ENCODE measurements at regions not wholly inside any gene's neighbourhood (a gene's known extent, or its start where the extent isn't known, plus 50 kb on each side); places are given as distances from the start of the nearest gene placed in this dataset.
"Not testable (repeated sequence)": the region's sequence is repeated elsewhere in the genome, so short reads cannot be mapped to it uniquely, and the experiment has no call there.

DNA sequence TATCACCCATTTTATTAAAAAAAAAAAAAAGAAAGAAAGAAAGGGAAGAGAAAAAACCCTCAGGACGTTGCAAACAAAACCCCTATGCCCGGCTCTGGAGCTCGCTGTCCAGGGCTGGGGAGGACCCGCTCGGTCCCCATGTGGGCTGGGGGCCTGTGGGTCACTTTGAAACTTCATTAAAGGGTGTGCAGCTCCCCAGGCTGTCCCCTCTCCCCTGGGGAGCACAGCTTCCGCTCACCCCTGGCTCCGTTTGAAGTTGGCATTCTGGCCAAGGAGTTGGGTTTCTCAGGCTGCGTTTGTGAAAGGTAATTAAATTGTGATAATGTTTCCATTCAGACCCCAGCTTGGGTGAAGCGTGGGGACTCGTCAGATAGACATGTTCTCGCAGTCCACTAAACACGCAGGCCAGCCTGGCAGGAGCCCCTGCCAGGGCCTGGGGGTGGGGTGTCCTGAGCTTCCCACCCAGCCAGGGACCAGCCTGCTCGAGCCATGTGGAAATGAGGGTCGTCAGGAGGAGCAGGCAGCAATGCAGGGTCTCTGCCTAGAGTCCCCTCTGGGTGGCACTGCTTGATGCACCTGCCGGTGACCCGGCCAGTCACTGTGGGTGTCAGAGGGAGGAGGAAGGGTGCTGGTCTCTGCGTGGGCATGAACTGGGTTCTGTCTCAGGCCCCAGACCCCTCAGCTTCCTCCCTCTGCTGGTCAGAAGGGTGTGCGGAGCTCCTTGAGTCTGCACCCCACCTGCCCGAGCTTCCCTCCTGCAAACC, 166.2 kb downstream of the INHBB start:
- DNase-seq, result no peak
- Histone ChIP-seq H3K4me1 (ENCODE audit: control insufficient read depth, insufficient read depth, low read length) (peaks cover 6% of the 10 kb centered on the region), H3K27ac (ENCODE audit: low read length) (no peak overlapping the region), H3K9me3 (ENCODE audit: control insufficient read depth, low read length) (no peaks in the 10 kb centered on the region), H3K27me3 (ENCODE audit: control insufficient read depth, insufficient read depth) (no peaks in the 10 kb centered on the region), H3K4me3 (ENCODE audit: low read length) (no peak overlapping the region)
- no peak for ATAC-seq
- 70% methylated on average over 19 of the region's 19 CpGs for WGBS
- intact Hi-C loops (cut with DNase I), result loop anchor here in 1 of 4 donors (10.0 kb wide), 1 partner anchor 167 kb away; the partner anchor contains the start of gene INHBB

DNA sequence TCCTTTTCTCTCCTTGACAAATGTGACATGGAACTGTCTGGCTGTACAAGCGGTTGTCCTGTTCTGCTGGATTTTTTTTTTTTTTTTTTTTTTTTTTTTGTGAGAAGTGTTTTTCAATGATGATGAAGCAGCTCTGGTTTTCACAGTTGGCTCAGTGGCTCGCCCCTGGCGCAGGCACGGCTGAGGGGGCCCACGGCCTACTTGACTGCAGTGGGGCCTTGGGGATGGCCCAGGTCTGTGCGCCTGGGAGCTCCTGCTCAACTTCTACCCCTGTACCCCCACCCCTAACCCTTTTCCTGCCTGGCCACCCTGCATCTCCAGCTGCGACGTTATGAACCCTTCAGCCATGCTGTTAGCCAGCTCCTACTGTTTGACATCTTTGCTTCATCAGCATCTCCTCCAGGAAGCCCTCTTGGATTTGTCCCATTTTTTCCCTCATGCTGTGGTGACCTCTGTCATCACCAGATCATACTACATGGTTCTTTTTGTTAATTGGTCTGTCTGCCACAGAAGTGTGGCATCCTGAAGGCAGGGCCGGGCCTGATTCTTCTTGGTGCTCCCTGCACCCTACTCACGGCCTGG, 167.9 kb downstream of the INHBB start:
- intact Hi-C loops (cut with DNase I), result loop anchor here in 1 of 4 donors (10.0 kb wide), 1 partner anchor 169 kb away; the partner anchor contains the start of gene INHBB
- Histone ChIP-seq H3K27ac (ENCODE audit: low read length) (no peak overlapping the region), H3K9me3 (ENCODE audit: control insufficient read depth, low read length) (no peaks in the 10 kb centered on the region), H3K4me3 (ENCODE audit: low read length) (no peak overlapping the region), H3K27me3 (ENCODE audit: control insufficient read depth, insufficient read depth) (no peaks in the 10 kb centered on the region), H3K4me1 (ENCODE audit: control insufficient read depth, insufficient read depth, low read length) (peaks cover 4% of the 10 kb centered on the region)
- DNase-seq, result no peak
- WGBS, result 91% methylated on average over 10 of the region's 10 CpGs
- ATAC-seq, result no peak

DNA sequence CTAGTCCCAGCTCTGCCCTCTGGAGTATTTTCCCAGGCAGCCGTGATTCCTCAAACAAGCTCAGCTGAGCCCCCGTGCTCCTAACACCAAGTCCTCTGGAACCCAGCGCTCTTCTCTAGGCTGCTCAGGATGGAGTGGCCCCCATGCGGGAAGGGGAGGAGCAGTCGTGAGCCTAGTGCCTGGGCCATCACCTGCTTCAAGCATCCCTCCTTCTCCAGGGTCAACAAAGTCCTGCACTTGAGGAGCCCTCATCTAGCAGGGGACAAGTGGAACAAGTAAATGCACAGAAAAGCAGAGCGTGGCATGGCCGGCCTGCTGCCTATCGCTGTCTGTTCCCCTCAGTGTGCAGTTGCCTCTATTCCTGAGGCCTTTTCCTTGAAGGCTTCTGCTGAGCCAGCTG, 168.6 kb downstream of the INHBB start:
- ATAC-seq, result no peak

DNA sequence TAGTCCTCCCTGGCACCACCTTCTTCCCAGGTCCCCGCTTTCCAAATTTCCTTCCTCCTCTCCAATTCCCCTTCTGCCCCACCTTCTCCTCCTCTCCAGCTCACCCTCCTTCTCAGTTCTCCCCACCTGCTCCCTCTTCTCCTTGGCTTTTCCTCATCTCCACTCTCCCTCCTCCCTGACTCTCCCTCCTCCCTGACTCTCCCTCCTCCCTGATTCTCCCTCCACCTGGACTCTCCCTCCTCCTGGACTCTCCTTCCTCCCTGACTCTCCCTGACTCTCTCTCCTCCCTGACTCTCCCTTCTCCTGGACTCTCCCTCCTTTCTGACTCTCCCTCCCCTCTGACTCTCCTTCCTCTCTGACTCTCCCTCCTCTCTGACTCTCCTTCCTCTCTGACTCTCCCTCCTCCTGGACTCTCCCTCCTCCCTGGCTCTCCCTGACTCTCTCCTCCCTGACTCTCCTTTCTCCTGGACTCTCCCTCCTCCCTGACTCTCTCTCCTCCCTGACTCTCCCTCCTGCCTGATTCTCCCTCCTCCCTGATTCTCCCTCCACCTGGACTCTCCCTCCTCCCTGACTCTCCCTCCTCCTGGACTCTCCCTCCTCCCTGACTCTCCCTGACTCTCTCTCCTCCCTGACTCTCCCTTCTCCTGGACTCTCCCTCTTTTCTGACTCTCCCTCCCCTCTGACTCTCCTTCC, 169.3 kb downstream of the INHBB start:
- ATAC-seq; H3K9me3 ChIP-seq (ENCODE audit: control insufficient read depth, low read length); H3K27me3 ChIP-seq (ENCODE audit: control insufficient read depth, insufficient read depth); H3K4me3 ChIP-seq (ENCODE audit: low read length); H3K27ac ChIP-seq (ENCODE audit: low read length); H3K4me1 ChIP-seq (ENCODE audit: control insufficient read depth, insufficient read depth, low read length); DNase-seq: not testable (repeated sequence)
- WGBS, result 96% methylated on average over 1 of the region's 1 CpG
- intact Hi-C loops (cut with DNase I), result loop anchor here in 1 of 4 donors (10.0 kb wide), 1 partner anchor 170 kb away; the partner anchor contains the start of gene INHBB

More for the DNA sequence above, 168.6 kb downstream of the INHBB start:
- intact Hi-C loops (cut with DNase I), result loop anchor here in 1 of 4 donors (10.0 kb wide), 1 partner anchor 170 kb away; the partner anchor contains the start of gene INHBB
- Histone ChIP-seq H3K27ac (ENCODE audit: low read length) (no peak overlapping the region), H3K4me3 (ENCODE audit: low read length) (no peak overlapping the region), H3K27me3 (ENCODE audit: control insufficient read depth, insufficient read depth) (no peaks in the 10 kb centered on the region), H3K9me3 (ENCODE audit: control insufficient read depth, low read length) (no peaks in the 10 kb centered on the region), H3K4me1 (ENCODE audit: control insufficient read depth, insufficient read depth, low read length) (no peaks in the 10 kb centered on the region)
- DNase-seq, result no peak
- 82% methylated on average over 8 of the region's 8 CpGs for WGBS

DNA sequence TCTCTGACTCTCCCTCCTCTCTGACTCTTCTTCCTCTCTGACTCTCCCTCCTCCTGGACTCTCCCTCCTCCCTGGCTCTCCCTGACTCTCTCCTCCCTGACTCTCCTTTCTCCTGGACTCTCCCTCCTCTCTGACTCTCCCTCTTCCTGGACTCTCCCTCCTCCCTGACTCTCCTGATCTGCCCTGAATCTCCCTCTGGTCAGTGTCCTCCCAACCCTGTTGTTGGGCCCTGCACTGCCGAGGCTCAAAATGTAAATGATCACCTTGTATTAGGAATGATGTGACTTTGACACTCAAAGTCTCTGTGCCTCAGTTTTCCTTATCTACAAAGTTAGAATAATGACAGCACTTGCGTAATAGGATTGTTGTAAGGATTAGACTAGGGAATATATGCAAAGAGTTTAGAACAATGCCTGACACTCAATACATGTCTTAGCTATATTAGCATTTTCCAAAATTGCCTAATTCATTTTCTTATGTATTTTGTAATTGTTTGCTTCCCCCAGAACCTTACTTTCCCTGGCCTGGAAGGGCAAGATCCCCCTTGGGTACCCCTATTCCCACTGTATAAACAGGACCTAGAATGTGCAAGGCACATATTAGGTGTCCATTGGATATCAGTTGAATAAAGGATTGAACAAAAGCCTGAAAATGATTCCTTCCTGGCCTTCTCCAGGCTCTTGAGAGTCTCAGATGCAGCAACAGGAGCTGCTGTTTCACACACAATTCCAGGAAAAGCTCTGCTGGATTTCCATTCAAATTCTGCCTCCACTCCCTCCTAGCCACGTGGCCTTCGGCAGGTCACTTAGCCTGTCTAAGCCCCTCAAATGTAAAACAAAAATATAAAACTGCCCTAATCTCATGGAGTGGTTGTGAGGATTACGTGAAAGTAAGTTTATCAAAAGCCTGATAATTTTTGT, 170.1 kb downstream of the INHBB start:
- no peak for ATAC-seq
- WGBS, result 76% methylated on average over 5 of the region's 5 CpGs
- Histone ChIP-seq H3K27me3 (ENCODE audit: control insufficient read depth, insufficient read depth) (no peaks in the 10 kb centered on the region), H3K4me1 (ENCODE audit: control insufficient read depth, insufficient read depth, low read length) (no peaks in the 10 kb centered on the region), H3K9me3 (ENCODE audit: control insufficient read depth, low read length) (no peaks in the 10 kb centered on the region), H3K27ac (ENCODE audit: low read length) (no peak overlapping the region), H3K4me3 (ENCODE audit: low read length) (no peak overlapping the region)
- intact Hi-C loops (cut with DNase I), result loop anchor here in 1 of 4 donors (10.0 kb wide), 1 partner anchor 171 kb away; the partner anchor contains the start of gene INHBB
- DNase-seq, result no peak

DNA sequence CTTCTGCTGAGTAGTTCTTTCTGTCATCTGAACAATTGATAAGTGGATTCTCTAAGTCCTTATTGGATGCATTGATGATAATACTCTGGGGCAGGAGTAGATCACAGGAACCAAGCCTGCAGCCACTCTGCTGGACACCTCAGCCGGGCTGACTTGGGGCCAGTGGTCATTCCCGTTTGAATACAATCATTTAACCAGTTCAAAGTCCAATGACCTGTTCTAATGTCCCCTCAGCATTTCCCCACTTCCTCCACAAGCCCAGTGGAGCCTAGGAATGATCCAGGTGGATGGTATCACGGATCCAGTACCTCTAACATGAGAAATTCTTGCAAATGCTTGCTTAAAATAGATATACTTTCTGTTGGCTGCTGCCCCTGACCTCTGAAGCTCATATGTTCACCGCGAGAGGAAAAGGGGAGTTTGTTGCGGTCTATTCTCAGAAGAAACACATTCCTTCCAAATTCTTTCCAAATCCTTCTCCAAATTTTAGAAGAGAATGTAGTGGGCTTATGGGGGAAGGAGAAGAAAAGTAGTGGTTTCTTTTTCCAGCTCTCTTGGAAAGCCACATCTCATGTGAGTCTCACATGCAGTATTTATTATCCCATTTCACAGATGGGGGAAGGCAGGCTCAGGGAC, 170.9 kb downstream of the INHBB start:
- H3K27me3 ChIP-seq (ENCODE audit: control insufficient read depth, insufficient read depth), result no peaks in the 10 kb centered on the region
- DNase-seq (no peak), ATAC-seq (no peak)
- WGBS, result 70% methylated on average over 6 of the region's 6 CpGs
- no peaks in the 10 kb centered on the region for H3K4me1 ChIP-seq (ENCODE audit: control insufficient read depth, insufficient read depth, low read length)
- H3K27ac ChIP-seq (ENCODE audit: low read length), result no peak overlapping the region
- H3K9me3 ChIP-seq (ENCODE audit: control insufficient read depth, low read length), result no peaks in the 10 kb centered on the region
- no peak overlapping the region for H3K4me3 ChIP-seq (ENCODE audit: low read length)
- intact Hi-C loops (cut with DNase I), result loop anchor here in 1 of 4 donors (10.0 kb wide), 1 partner anchor 172 kb away; the partner anchor contains the start of gene INHBB

DNA sequence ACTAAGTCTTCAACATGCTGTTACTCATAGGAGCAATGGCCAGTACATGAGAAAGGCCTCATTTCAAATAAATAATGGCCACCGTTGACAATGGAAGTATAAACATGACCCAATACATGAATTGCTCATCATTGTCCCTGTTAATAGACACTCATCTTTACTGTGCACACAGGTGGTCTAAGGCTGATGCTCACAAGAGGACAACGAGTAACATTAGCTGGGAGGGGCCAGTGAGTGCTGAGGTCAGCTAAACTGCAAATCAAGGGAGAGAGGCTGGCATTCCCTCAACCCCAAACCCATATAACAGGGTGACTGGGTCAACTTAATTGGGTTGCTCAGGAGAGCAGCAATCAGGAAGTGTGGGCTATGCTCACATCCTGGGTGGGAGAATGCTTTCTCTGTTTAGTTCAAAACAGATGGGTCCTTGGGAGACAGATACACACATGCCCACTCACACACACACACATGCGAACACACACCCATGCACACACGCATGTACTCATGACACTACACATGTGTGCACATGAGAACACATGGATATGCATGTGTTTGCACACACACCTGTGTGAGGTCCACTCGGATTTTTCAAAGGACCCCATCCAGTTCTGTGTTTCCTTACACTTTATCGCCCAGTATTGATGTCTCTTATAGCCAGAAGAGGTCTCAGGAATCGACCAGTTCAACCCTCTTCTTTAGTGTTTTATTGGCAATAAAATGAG, 172.0 kb downstream of the INHBB start:
- WGBS, result 89% methylated on average over 7 of the region's 7 CpGs
- no peak for ATAC-seq
- H3K4me1 ChIP-seq (ENCODE audit: control insufficient read depth, insufficient read depth, low read length), result no peaks in the 10 kb centered on the region
- H3K9me3 ChIP-seq (ENCODE audit: control insufficient read depth, low read length), result no peaks in the 10 kb centered on the region
- H3K27me3 ChIP-seq (ENCODE audit: control insufficient read depth, insufficient read depth), result no peaks in the 10 kb centered on the region
- DNase-seq, result no peak
- intact Hi-C loops (cut with DNase I), result loop anchor here in 1 of 4 donors (10.0 kb wide), 1 partner anchor 173 kb away; the partner anchor contains the start of gene INHBB
- no peak overlapping the region for H3K4me3 ChIP-seq (ENCODE audit: low read length)
- H3K27ac ChIP-seq (ENCODE audit: low read length), result no peak overlapping the region

GRCh38 chr2:120518819-120519218, 172.9 kb downstream of the INHBB start:
- H3K9me3 ChIP-seq (ENCODE audit: control insufficient read depth, low read length), result no peaks in the 10 kb centered on the region
- H3K4me1 ChIP-seq (ENCODE audit: control insufficient read depth, insufficient read depth, low read length), result no peaks in the 10 kb centered on the region
- H3K27ac ChIP-seq (ENCODE audit: low read length), result no peak overlapping the region
- DNase-seq (no peak), ATAC-seq (no peak)
- intact Hi-C loops (cut with DNase I), result loop anchor here in 1 of 4 donors (10.0 kb wide), 1 partner anchor 174 kb away; the partner anchor contains the start of gene INHBB
- WGBS, result 96% methylated on average over 5 of the region's 5 CpGs
- H3K4me3 ChIP-seq (ENCODE audit: low read length), result no peak overlapping the region
- no peaks in the 10 kb centered on the region for H3K27me3 ChIP-seq (ENCODE audit: control insufficient read depth, insufficient read depth)

GRCh38 chr2:120519469-120519868, 173.5 kb downstream of the INHBB start:
- DNase-seq (no peak), ATAC-seq (no peak)
- intact Hi-C loops (cut with DNase I), result loop anchor here in 1 of 4 donors (10.0 kb wide), 1 partner anchor 175 kb away; the partner anchor contains the start of gene INHBB
- 89% methylated on average over 6 of the region's 6 CpGs for WGBS
- H3K27me3 ChIP-seq (ENCODE audit: control insufficient read depth, insufficient read depth), result no peaks in the 10 kb centered on the region
- H3K4me3 ChIP-seq (ENCODE audit: low read length), result no peak overlapping the region
- no peaks in the 10 kb centered on the region for H3K9me3 ChIP-seq (ENCODE audit: control insufficient read depth, low read length)
- no peak overlapping the region for H3K27ac ChIP-seq (ENCODE audit: low read length)
- no peaks in the 10 kb centered on the region for H3K4me1 ChIP-seq (ENCODE audit: control insufficient read depth, insufficient read depth, low read length)
